Endothelial cell (in vitro differentiated cells): ENCODE measurements at regions not wholly inside any gene's neighbourhood (a gene's known extent, or its start where the extent isn't known, plus 50 kb on each side); places are given as distances from the start of the nearest gene placed in this dataset.

ENCODE experiments used
- DNase-seq: peaks from one replicate; pipeline ENCODE4 v3.0.0; 2021; ENCODE audit warnings: low spot score
- H3K27ac Mint-ChIP-seq: one replicate; pipeline ENCODE4 v1.8.0; 2021; ENCODE audit warnings: mixed read lengths, inconsistent platforms; ENCODE audit not compliant: unreplicated experiment
- H3K27me3 Mint-ChIP-seq: one replicate; pipeline ENCODE4 v1.8.0; 2021; ENCODE audit warnings: mild to moderate bottlenecking, moderate library complexity, mixed read lengths, inconsistent platforms; ENCODE audit not compliant: unreplicated experiment
- H3K36me3 Mint-ChIP-seq: one replicate; pipeline ENCODE4 v1.8.0; 2021; ENCODE audit warnings: mild to moderate bottlenecking, low read depth, mixed read lengths, inconsistent platforms; ENCODE audit not compliant: unreplicated experiment
- H3K4me1 Mint-ChIP-seq: one replicate; pipeline ENCODE4 v1.8.0; 2021; ENCODE audit warnings: mild to moderate bottlenecking, mixed read lengths, inconsistent platforms; ENCODE audit not compliant: unreplicated experiment
- H3K4me3 Mint-ChIP-seq: one replicate; pipeline ENCODE4 v1.8.0; 2021; ENCODE audit warnings: mild to moderate bottlenecking, mixed read lengths, inconsistent platforms; ENCODE audit not compliant: unreplicated experiment
- H3K9me3 Mint-ChIP-seq: one replicate; pipeline ENCODE4 v1.8.0; 2021; ENCODE audit warnings: mixed read lengths, inconsistent platforms; ENCODE audit not compliant: unreplicated experiment
- CTCF ChIP-seq: fragments of 200-600 bp; sonication (generic); IDR thresholded peaks from one replicate; pipeline ENCODE4 v1.5.0; 2021; ENCODE audit warnings: antibody characterized with exemption; ENCODE audit not compliant: unreplicated experiment

GRCh38 chr14:38342803-38343202 lies 86.9 kb upstream of the CLEC14A start:
- no peaks in the 10 kb centered on the region for H3K9me3 Mint-ChIP-seq
- no peak overlapping the region for H3K4me3 Mint-ChIP-seq
- DNase-seq, result no peak
- no peak for TF ChIP-seq CTCF
- H3K27me3 Mint-ChIP-seq, result peaks cover 4% of the 10 kb centered on the region
- H3K4me1 Mint-ChIP-seq, result no peaks in the 10 kb centered on the region
- H3K36me3 Mint-ChIP-seq, result no peaks in the 10 kb centered on the region
- no peak overlapping the region for H3K27ac Mint-ChIP-seq

GRCh38 chr14:38339696-38340095 lies 83.8 kb upstream of the CLEC14A start:
- Mint-ChIP-seq H3K36me3 (no peaks in the 10 kb centered on the region), H3K4me1 (no peaks in the 10 kb centered on the region), H3K4me3 (no peak overlapping the region), H3K27ac (no peak overlapping the region), H3K27me3 (peaks cover 4% of the 10 kb centered on the region), H3K9me3 (no peaks in the 10 kb centered on the region)
- no peak for TF ChIP-seq CTCF
- DNase-seq, result no peak

- TF ChIP-seq CTCF, result no peak
- Mint-ChIP-seq H3K4me3 (no peak overlapping the region), H3K27ac (no peak overlapping the region), H3K9me3 (no peaks in the 10 kb centered on the region), H3K27me3 (no peaks in the 10 kb centered on the region), H3K4me1 (no peaks in the 10 kb centered on the region), H3K36me3 (no peaks in the 10 kb centered on the region)
- no peak for DNase-seq
Observed at GRCh38 chr14:38336298-38336697, 80.4 kb upstream of the CLEC14A start.

GRCh38 chr14:38330275-38330674 lies 74.4 kb upstream of the CLEC14A start:
- Mint-ChIP-seq H3K4me3 (no peak overlapping the region), H3K4me1 (no peaks in the 10 kb centered on the region), H3K9me3 (no peaks in the 10 kb centered on the region), H3K27me3 (peaks cover 1% of the 10 kb centered on the region), H3K27ac (no peak overlapping the region), H3K36me3 (no peaks in the 10 kb centered on the region)
- DNase-seq, result no peak
- no peak for TF ChIP-seq CTCF

GRCh38 chr14:38329246-38329645 lies 73.4 kb upstream of the CLEC14A start:
- Mint-ChIP-seq H3K27me3 (peaks cover 1% of the 10 kb centered on the region), H3K4me1 (no peaks in the 10 kb centered on the region), H3K4me3 (no peak overlapping the region), H3K36me3 (no peaks in the 10 kb centered on the region), H3K27ac (no peak overlapping the region), H3K9me3 (no peaks in the 10 kb centered on the region)
- no peak for DNase-seq
- TF ChIP-seq CTCF, result no peak
